ENCODE measurements at regions not wholly inside any gene's neighbourhood (a gene's known extent, or its start where the extent isn't known, plus 50 kb on each side); places are given as distances from the start of the nearest gene placed in this dataset.

GRCh38 chr6:128606611-128607010 is 86.2 kb upstream of the PTPRK start:
- POLR2A ChIA-PET, result no interaction called here

More at GRCh38 chr6:128606611-128607010, 86.2 kb upstream of the PTPRK start:
- no peak for TF ChIP-seq ZSCAN29 (IDR thresholded peaks at IDR 0.05)
- no peak for TF ChIP-seq CC2D1A (IDR thresholded peaks at IDR 0.05)
- no peak for TF ChIP-seq HNRNPH1 (optimal IDR thresholded peaks at IDR 0.05; ENCODE audit: low read depth, low read length)
- no peak for TF ChIP-seq TSC22D4 (tag; IDR thresholded peaks at IDR 0.05)
- TF ChIP-seq ZNF140 (CRISPR knock-in tag; IDR thresholded peaks at IDR 0.05), result no peak
- TF ChIP-seq CAMTA2 (CRISPR knock-in tag; conservative IDR thresholded peaks at IDR 0.05), result no peak
- no peak for TF ChIP-seq ZNF830 (CRISPR knock-in tag; IDR thresholded peaks at IDR 0.05)
- no peak for TF ChIP-seq ZNF263 (CRISPR knock-in tag; IDR thresholded peaks at IDR 0.05; ENCODE audit: borderline replicate concordance)
- no peak for TF ChIP-seq DACH1 (IDR thresholded peaks at IDR 0.05; ENCODE audit: partially characterized antibody)
- TF ChIP-seq HDAC6 (IDR thresholded peaks at IDR 0.05; ENCODE audit: low read depth, low read length), result no peak
- no peak for TF ChIP-seq FOXK2 (conservative IDR thresholded peaks at IDR 0.05 in 1 of 2, IDR thresholded peaks at IDR 0.05 in 1 of 2; ENCODE audit: low read depth in 2 of 2)
- TF ChIP-seq RREB1 (CRISPR knock-in tag; IDR thresholded peaks at IDR 0.05), result no peak
- no peak for TF ChIP-seq ATF1 (CRISPR knock-in tag; IDR thresholded peaks at IDR 0.05)
- no peak for TF ChIP-seq ATF1 (tag; IDR thresholded peaks at IDR 0.05)
- TF ChIP-seq ZNF121 (CRISPR knock-in tag; conservative IDR thresholded peaks at IDR 0.05), result no peak
- TF ChIP-seq TBP (optimal IDR thresholded peaks at IDR 0.05; ENCODE audit: low read depth, low read length), result no peak
- no peak for TF ChIP-seq RCOR1 (IDR thresholded peaks at IDR 0.05; ENCODE audit: borderline replicate concordance in 1 of 2, low read depth in 2 of 2, low read length in 2 of 2)
- no peak for TF ChIP-seq VEZF1 (CRISPR knock-in tag; IDR thresholded peaks at IDR 0.05)
- Histone ChIP-seq H3K4me2 (ENCODE audit: insufficient read depth, low read length) (no peak overlapping the region), H3K36me3 (ENCODE audit: control insufficient read depth, insufficient read depth, low read length) (no peaks in the 10 kb centered on the region), H3K27me3 (ENCODE audit: control insufficient read depth in 2 of 2, insufficient read depth in 2 of 2, low read length in 2 of 2) (no peaks in the 10 kb centered on the region), H4K20me1 (replicated peaks; ENCODE audit: control insufficient read depth, insufficient read depth, low read length) (no peaks in the 10 kb centered on the region), H2AFZ (ENCODE audit: low read depth, low read length) (no peak overlapping the region), H3K9me3 (replicated peaks; ENCODE audit: control insufficient read depth, insufficient read depth, low read depth, low read length) (no peaks in the 10 kb centered on the region), H3K79me2 (ENCODE audit: control insufficient read depth, insufficient read depth, low read length) (no peaks in the 10 kb centered on the region), H3K9me1 (ENCODE audit: control insufficient read depth, insufficient read depth, low read length) (no peaks in the 10 kb centered on the region), H3K9ac (ENCODE audit: insufficient read depth in 1 of 2, low read depth in 2 of 2, low read length in 2 of 2) (no peak overlapping the region), H3K27ac (ENCODE audit: extremely low read depth, low read depth, low read length) (no peak overlapping the region), H3K4me1 (replicated peaks in 1 of 2; ENCODE audit: control insufficient read depth in 2 of 2, insufficient read depth in 2 of 2, low read length in 2 of 2) (no peaks in the 10 kb centered on the region), H3K4me3 (no peak overlapping the region)
- DNase-seq (ENCODE audit: extremely low read depth in 1 of 4, low spot score in 3 of 4) (no peak), FAIRE-seq (no peak), ATAC-seq (no peak)
- in situ Hi-C loops (cut with MboI) (no loop called here), intact Hi-C loops (cut with micrococcal nuclease) (no loop called here)
- no TSS peak for BruUV-seq (replicated peaks)
- WGBS (ENCODE audit: insufficient coverage, low coverage, missing lambda C conversion rate), result 0% methylated on average over 3 of the region's 3 CpGs
- CTCF ChIA-PET (ENCODE audit: low intra/inter-chr PET ratio), result no interaction called here
